Right lobe of liver (tissue), 6 donors: ENCODE measurements at regions not wholly inside any gene's neighbourhood (a gene's known extent, or its start where the extent isn't known, plus 50 kb on each side); places are given as distances from the start of the nearest gene placed in this dataset.
"Not testable (repeated sequence)": the region's sequence is repeated elsewhere in the genome, so short reads cannot be mapped to it uniquely, and the experiment has no call there.

Experiments
- ATAC-seq, 4 donors: fragments of 200-7000 bp; cut with Tn5 transposase; one replicate each; pipeline ENCODE4 v1.9.1; 2020; ENCODE audit warnings: mild to moderate bottlenecking in 4 of 4, moderate library complexity in 4 of 4
- DNase-seq, 3 donors: peaks; one replicate each; pipeline ENCODE4 v3.0.0-alpha.2; 2020
- H3K27ac ChIP-seq, 3 donors: fragments of 200-600 bp; one replicate each; pipeline ENCODE4 v1.8.0; 2022
- H3K27me3 ChIP-seq, 2 donors: fragments of 200-600 bp; one replicate each; pipeline ENCODE4 v1.8.0; 2022
- H3K36me3 ChIP-seq, 4 donors: fragments of 200-600 bp; sonication (generic) in 1 of 4; one replicate each; pipeline versions ENCODE4 v1.5.1 to v1.8.0; 2017 to 2022; ENCODE audit warnings: control low read depth in 1 of 4
- H3K4me1 ChIP-seq, 4 donors: fragments of 200-600 bp; sonication (generic) in 1 of 4; one replicate each; pipeline versions ENCODE4 v1.5.1 to v1.8.0; 2017 to 2022; ENCODE audit warnings: control low read depth in 1 of 4
- H3K4me3 ChIP-seq, 3 donors: fragments of 200-600 bp; one replicate each; pipeline ENCODE4 v1.8.0; 2022
- H3K9me3 ChIP-seq, 4 donors: fragments of 200-600 bp; sonication (generic) in 1 of 4; one replicate each; pipeline versions ENCODE4 v1.5.1 to v1.8.0; 2017 to 2022; ENCODE audit warnings: control low read depth in 1 of 4
- POLR2A ChIP-seq: fragments of 450-650 bp; IDR thresholded peaks from one replicate; pipeline ENCODE4 v1.6.1; 2017; ENCODE audit warnings: antibody characterized with exemption, mild to moderate bottlenecking
- WGBS: methylation state at CpG from one replicate; pipeline ENCODE4 v1.1.6; 2018; ENCODE audit warnings: low coverage, low lambda C conversion rate; ENCODE audit not compliant: insufficient coverage; ENCODE audit errors: missing lambda C conversion rate; 5-methylcytosine and 5-hydroxymethylcytosine counted together
- intact Hi-C, 2 donors: fragments of 100-400 bp; cut with DNase I; formaldehyde crosslinking; loops; one replicate each; pipeline versions ENCODE4 v1.11.2 to v1.14.1; 2022
- TF ChIP-seq, protein P1 (sequence below), 4 donors: fragments of 200-600 bp in 3 of 4; fragments of 450-650 bp in 1 of 4; IDR thresholded peaks; one replicate each; pipeline versions ENCODE4 v1.5.1 to v1.8.0; 2016 to 2022; ENCODE audit warnings: antibody characterized with exemption in 4 of 4, mild to moderate bottlenecking in 2 of 4
- donor health status: DM: no; HTN: yes; CAD: no.
- donor health status: DM: no; HTN: no; CAD: no.
- donor health status: DM: no; HTN: no; CAD: no.
- donor health status: DM: no; HTN: yes; CAD: no.
- donor health status: DM: no; HTN: yes; CAD: no.

DNA sequence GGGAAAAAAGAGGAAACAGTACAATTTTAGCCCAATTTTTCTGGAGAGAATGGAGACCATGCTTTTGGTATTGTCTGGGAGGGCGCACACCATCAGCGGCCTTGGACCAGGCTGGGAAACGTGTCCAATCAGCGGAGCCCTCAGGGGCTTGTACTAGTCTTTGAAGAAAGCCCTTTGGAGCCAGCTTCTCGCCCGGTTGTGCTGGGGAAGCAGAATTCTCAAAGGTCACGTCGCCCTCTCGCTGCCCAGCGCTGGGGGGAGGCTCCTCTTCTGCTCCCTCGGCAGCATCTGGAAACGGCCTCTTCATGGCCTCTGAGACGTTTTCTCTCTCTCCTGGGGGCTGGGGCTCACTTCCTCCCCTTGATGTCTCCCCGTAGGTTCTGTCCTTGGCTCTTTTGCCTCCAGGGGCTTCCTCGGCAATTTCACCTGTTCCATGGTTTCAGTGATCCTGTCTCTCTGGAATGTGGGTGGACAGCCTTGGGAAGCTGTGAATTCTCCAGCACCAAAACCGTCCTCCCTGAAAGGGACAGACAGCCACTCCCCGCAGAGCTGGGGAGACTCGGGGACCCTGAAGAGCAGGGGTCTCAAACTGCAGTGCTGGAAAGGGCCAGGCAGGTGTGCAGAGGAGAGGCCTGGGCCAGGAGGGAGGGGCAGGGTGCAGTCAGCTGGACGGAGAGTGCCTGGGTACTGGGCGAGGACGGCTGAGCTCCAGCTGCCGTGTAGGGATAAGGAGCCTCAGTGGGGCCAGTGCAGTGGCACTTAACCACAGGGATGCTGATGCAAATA, 80.2 kb downstream of the RPS6KA4 start:
- peak in 2 of 4 donors; percentile 19 to 54 for ATAC-seq
- 56% methylated on average over 13 of the region's 22 CpGs for WGBS
- Histone ChIP-seq H3K4me1 (peaks cover 0 to 12% (median 3%) of the 10 kb centered on the region in 4 donors), H3K27ac (no peak overlapping the region), H3K27me3 (no peaks in the 10 kb centered on the region), H3K36me3 (no peaks in the 10 kb centered on the region), H3K9me3 (no peaks in the 10 kb centered on the region), H3K4me3 (no peak overlapping the region)
- no peak for DNase-seq
- TF ChIP-seq, protein P1, sequence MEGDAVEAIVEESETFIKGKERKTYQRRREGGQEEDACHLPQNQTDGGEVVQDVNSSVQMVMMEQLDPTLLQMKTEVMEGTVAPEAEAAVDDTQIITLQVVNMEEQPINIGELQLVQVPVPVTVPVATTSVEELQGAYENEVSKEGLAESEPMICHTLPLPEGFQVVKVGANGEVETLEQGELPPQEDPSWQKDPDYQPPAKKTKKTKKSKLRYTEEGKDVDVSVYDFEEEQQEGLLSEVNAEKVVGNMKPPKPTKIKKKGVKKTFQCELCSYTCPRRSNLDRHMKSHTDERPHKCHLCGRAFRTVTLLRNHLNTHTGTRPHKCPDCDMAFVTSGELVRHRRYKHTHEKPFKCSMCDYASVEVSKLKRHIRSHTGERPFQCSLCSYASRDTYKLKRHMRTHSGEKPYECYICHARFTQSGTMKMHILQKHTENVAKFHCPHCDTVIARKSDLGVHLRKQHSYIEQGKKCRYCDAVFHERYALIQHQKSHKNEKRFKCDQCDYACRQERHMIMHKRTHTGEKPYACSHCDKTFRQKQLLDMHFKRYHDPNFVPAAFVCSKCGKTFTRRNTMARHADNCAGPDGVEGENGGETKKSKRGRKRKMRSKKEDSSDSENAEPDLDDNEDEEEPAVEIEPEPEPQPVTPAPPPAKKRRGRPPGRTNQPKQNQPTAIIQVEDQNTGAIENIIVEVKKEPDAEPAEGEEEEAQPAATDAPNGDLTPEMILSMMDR (IDR thresholded peaks at IDR 0.05) = no peak
- TF ChIP-seq POLR2A = no peak
- intact Hi-C loops = no loop called here

DNA sequence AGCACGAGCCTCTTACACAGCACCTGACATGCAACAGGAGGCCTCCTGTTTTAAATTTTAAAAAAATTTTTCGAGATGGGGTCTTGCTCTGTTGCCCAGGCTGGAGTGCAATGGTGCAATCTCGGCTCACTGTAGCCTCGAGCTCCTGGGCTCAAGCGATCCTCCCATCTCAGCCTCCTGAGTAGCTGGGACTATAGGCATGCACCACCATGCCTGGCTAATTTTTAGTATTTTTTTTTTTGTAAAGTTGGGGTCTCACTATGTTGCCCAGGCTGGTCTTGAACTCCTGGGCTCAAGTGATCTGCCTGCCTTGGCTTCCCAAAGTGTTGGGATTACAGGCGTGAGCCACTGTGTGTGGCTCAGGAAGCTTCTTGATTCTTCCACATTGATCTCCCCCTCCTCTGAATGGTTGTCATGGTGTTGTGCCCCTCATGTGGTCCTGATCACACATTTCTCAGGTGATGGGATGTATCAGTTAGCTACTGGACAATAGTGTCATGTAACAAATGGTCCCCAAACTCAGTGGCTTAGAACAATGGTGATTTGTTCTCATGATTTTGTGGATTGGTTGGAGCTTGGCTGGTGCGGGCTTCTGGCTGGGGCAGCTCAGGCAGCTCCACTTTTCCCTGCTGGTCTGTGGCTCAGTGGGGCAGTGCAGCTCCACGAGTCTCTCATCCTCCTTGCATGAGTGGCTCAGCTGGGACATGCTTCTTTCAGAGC, 81.0 kb downstream of the RPS6KA4 start:
- H3K9me3 ChIP-seq, H3K36me3 ChIP-seq, ATAC-seq, intact Hi-C loops, H3K27me3 ChIP-seq, H3K4me3 ChIP-seq, H3K27ac ChIP-seq, DNase-seq: not testable (repeated sequence)
- WGBS = 74% methylated on average over 6 of the region's 8 CpGs
- peaks cover 0 to 12% (median 3%) of the 10 kb centered on the region in 4 donors for H3K4me1 ChIP-seq

DNA sequence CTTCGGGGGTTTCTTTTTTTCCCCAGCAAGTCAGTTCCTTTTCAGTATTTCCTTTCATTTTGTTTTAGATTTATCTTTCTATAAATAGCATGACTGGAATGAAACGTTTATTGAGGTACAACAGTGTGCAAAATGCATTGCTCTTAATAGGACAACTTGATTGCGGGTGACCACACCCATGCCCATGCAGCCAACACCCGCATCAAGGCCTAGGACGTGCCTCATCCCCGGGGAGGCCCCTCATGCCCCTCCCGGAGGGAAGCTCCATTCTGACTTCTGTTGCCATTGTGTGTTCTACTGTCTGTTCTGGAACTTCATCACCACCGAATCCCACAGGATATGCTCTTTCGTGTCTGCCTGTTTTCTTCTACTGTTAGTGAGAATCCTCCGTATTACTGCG, 82.2 kb downstream of the RPS6KA4 start:
- Histone ChIP-seq H3K36me3 (no peaks in the 10 kb centered on the region), H3K4me3 (no peak overlapping the region), H3K4me1 (peaks cover 0 to 12% (median 3%) of the 10 kb centered on the region in 4 donors), H3K27ac (no peak overlapping the region), H3K9me3 (no peaks in the 10 kb centered on the region), H3K27me3 (no peaks in the 10 kb centered on the region)
- DNase-seq = no peak
- TF ChIP-seq, protein P1 (IDR thresholded peaks at IDR 0.05) = no peak
- no peak for TF ChIP-seq POLR2A
- intact Hi-C loops = no loop called here
- WGBS = 74% methylated on average over 11 of the region's 11 CpGs
- ATAC-seq = no peak

DNA sequence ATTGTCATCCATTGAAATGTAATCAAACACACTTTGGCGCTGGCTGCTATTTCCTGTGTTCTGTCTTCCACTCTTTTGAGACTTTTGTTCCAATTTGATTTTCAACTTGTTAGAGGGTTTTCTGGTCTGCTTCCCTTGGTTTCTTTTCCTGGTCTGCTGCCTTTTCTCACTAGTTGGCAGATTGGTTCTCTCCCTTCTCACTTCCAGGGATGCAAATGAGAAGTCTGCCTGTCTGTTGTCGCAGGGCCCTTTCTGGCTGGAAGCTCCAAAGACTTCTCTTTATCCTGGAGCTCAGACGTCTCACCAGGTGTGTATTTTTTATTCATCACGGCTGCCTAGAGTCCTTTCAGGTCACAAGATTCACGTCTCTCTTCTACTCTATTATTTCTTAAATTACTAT, 84.0 kb downstream of the RPS6KA4 start:
- H3K27me3 ChIP-seq = no peaks in the 10 kb centered on the region
- TF ChIP-seq, protein P1 (IDR thresholded peaks at IDR 0.05) = no peak
- TF ChIP-seq POLR2A = no peak
- no peak for ATAC-seq
- peaks cover 0 to 17% (median 4%) of the 10 kb centered on the region in 4 donors for H3K4me1 ChIP-seq
- H3K9me3 ChIP-seq = no peaks in the 10 kb centered on the region
- H3K4me3 ChIP-seq = no peak overlapping the region
- DNase-seq = no peak
- intact Hi-C loops = no loop called here
- whole genome bisulfite sequencing = 79% methylated on average over 5 of the region's 5 CpGs
- H3K36me3 ChIP-seq = no peaks in the 10 kb centered on the region
- no peak overlapping the region for H3K27ac ChIP-seq

DNA sequence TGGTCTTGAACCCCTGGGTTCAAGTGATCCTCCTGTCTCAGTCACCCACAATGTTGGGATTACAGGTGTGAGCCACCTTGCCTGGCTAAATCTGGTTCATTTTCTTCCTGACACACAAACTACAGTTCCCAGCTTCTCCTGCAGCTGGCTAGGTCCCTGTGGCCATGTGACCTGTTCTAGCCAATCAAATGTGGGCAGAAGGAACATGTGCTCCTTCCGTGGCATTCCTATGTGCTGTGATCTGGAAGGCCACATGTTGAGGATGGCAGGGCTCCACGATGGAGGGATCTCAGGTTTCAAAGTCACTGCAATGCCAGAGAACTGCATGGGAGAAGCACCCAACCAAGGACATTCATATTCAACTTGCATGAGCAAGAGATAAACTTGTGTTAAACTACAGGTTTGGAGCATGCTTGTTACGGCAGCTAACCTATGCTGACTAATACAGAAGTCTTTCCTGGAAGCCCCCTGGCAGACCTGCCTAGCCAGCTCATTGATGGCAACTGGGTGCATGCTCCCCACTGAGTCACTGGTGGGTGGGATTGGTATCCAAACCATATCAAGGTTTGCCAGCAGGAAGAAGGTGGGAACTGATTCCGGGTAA, 86.0 kb downstream of the RPS6KA4 start:
- Histone ChIP-seq H3K36me3 (no peaks in the 10 kb centered on the region), H3K9me3 (no peaks in the 10 kb centered on the region), H3K4me1 (peaks cover 0 to 19% (median 8%) of the 10 kb centered on the region in 4 donors), H3K27ac (no peak overlapping the region), H3K4me3 (no peak overlapping the region), H3K27me3 (no peaks in the 10 kb centered on the region)
- TF ChIP-seq, protein P1 (IDR thresholded peaks at IDR 0.05) = no peak
- TF ChIP-seq POLR2A = no peak
- WGBS = 50% methylated on average over 2 of the region's 4 CpGs
- intact Hi-C loops = no loop called here
- ATAC-seq = no peak
- no peak for DNase-seq
